COLO668 (cell line): ENCODE measurements at regions not wholly inside any gene's neighbourhood (a gene's known extent, or its start where the extent isn't known, plus 50 kb on each side); places are given as distances from the start of the nearest gene placed in this dataset.

ENCODE experiments used
- DNase-seq: peaks from one replicate; lab custom pipeline; 2025; ENCODE audit not compliant: unreplicated experiment; lab: John Stamatoyannopoulos, UW

- no peak for DNase-seq
Measured at GRCh38 chr11:80827781-80828180, 1387.0 kb upstream of the TENM4 start.

- no peak for DNase-seq
Measured at GRCh38 chr11:80826808-80827207, 1386.0 kb upstream of the TENM4 start.

- no peak for DNase-seq
Measured at GRCh38 chr11:80822308-80822707, 1381.5 kb upstream of the TENM4 start.

DNA sequence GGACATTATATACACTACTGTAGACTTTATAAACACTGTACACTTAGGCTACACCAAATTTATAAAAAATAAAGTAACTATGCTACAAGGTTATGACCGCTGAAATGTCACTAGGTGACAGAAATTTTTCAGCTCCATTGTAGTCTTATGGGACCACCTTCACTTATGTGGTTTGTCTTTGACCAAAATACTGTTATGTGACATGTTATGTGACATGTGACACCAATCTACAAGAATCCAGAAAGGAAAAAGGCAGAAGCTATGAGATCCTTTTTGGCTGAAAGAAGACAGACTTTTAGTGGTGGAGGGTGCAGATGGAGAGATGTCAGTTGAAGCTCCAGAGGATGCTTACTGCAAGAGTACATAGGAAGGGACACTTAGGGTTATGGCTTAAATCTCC, 1378.4 kb upstream of the TENM4 start:
- DNase-seq, result no peak

- no peak for DNase-seq
Measured at GRCh38 chr11:80816966-80817365, 1376.1 kb upstream of the TENM4 start.

DNA sequence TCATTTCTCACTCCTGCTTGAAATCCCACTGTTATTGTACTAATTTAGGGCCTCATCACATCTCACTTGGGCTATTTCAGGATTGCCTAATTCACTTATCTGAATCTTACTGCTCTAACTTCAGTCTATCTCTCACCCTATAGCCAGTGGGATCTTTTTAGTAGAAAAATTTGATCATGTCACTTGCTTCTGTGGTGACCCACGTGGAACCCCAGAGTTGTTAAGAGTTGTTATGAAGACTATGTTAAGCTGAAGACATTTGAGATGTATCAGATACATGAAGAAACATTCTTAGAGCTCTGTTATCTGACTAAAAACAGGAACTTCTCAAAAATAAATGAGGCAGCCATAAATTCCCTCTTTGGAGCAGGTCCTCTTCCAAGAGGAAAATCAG, 1375.6 kb upstream of the TENM4 start:
- no peak for DNase-seq

DNA sequence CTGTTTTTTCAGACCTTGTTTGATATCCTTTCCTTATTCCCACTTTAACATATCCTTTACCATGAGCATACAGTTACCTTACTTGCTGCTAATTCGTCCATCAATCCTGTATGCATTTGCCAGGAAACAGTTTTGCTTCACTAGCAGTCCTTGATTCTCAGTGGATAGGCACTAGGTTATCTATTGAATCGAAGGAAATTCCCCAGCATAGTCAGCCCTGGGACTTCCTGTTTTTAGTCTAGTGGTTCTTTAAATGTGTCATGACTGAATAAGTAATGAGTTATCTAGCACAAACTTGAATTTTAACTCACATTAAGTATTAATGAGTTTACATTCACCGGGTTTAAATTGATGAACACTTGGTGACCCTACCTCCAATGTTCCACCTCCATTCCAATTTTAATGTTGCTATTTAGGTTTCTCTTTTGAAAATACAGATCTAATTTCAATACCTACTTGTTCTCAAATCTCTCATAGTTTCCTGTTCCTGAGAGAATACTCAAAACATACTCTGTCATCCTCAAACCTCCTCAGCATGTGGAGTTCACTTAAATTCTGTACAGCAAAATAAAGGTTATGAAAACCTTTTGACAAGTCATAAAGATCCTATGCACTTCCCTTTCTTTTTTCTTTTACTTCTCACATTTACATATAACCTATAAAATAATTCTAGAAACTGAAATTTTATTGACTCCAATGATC, 1375.1 kb upstream of the TENM4 start:
- no peak for DNase-seq

- no peak for DNase-seq
Measured at GRCh38 chr11:80814813-80815212, 1374.0 kb upstream of the TENM4 start.

GRCh38 chr11:80810695-80811094, 1369.9 kb upstream of the TENM4 start:
- no peak for DNase-seq

DNA sequence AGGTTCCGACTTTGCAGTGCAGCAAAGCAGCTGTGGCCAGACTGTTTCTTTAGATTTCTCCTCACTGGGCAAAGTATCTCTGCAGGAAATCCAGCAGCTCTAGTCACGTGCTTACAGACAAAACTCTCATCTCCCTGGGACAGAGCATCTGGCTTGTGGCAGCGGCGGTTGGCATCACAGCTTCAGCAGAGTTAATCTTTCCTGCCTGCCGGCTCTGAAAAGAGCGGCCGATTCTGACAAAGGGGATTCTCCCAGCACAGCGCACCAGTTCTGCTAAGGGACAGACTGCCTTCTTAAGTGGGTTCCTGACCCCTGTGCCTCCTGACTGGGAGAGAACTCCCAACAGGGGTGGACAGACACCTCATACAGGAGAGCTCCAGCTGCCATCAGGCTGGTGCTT, 1357.3 kb upstream of the TENM4 start:
- no peak for DNase-seq

- DNase-seq, result no peak
Measured at GRCh38 chr11:80783561-80783960, 1342.7 kb upstream of the TENM4 start.

GRCh38 chr11:80782135-80782885, 1341.5 kb upstream of the TENM4 start:
- DNase-seq, result no peak

GRCh38 chr11:80779905-80780605, 1339.2 kb upstream of the TENM4 start:
- no peak for DNase-seq

GRCh38 chr11:80778941-80779340, 1338.1 kb upstream of the TENM4 start:
- DNase-seq, result no peak

DNA sequence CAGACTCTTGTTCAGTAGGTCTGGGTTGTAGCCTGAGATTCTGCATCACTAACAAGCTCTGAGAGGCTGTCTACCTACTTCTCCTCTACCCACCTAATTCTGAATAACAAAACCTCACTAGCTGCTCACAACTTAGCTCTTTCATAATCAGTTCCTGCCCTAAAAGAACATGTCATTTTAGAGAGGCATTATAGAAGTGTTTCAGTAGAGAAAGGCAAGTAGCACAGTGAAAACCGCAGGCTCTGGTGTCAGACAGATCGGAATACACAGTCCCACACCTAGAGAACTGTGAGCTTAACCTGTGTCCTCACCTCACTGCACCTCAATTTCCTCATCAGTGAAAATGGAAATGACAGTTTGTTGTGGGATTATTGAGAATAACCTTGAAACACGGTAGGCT, 1337.6 kb upstream of the TENM4 start:
- DNase-seq, result no peak

DNA sequence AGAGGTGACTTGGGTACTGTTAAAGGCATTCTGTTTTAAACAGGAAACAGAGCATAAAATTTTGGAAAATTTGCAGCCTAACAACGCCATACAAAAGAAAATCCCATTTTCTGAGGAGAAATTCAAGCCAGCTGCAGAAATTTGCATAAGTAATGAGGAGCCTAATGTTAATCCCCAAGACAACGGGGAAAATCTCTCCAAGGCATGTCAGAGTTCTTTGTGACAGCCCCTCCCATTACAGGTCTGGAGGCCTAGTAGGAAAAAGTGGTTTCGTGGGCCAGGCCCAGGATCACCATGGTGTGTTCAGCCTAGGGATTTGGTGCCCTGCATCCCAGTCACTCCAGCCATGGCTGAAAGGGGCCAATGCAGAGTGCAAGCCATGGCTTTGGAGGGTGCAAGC, 1333.1 kb upstream of the TENM4 start:
- DNase-seq, result no peak

DNA sequence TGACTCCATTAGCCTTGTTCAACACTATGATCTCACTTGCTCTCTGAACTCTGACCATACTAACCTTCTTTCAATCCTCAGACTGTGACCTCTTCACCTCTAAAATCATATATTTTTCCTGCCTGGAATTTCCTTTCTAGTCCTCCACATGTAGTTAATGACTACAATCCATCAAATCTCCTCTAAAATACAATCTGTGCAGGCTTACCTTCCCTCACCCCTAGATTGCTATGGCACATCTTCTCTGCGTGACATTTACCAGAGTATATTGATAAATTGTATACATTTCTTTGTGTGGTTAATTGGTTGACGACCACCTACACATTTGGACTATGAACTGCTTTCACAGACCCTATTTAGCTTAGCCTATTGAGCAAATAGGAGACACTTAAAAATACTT, 1330.2 kb upstream of the TENM4 start:
- no peak for DNase-seq

GRCh38 chr11:80758787-80759186, 1318.0 kb upstream of the TENM4 start:
- no peak for DNase-seq

- DNase-seq, result no peak
Measured at GRCh38 chr11:80748207-80748925, 1307.5 kb upstream of the TENM4 start.

- DNase-seq, result no peak
Measured at GRCh38 chr11:80746300-80746699, 1305.5 kb upstream of the TENM4 start.

DNA sequence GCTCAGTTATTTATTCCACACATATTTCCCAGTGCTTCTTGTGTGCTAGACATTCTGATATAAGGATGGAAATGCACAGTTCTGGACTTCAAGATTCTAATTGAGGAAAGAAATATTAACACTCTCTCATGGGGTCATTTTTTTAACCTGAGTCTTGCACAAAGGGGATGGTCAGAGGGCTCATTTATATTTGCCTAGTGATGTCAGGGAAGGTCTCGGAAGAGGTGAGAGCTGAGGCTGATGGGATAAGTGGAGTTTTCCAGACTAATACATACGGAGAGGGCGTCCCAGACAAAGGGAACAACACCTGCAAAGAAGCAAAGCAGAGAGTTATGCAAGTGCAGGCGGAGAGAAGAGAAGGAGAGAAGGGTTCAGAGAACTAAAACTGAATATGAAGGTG, 1304.6 kb upstream of the TENM4 start:
- DNase-seq, result no peak

GRCh38 chr11:80733790-80734189, 1293.0 kb upstream of the TENM4 start:
- DNase-seq, result no peak
